Liver (tissue), 3 donors: ENCODE measurements at regions not wholly inside any gene's neighbourhood (a gene's known extent, or its start where the extent isn't known, plus 50 kb on each side); places are given as distances from the start of the nearest gene placed in this dataset.

Experiments
- ATF3 ChIP-seq: IDR thresholded peaks from 2 replicates; pipeline ENCODE4 v1.6.1; 2016; ENCODE audit warnings: antibody characterized with exemption
- EGR1 ChIP-seq, 2 donors: IDR thresholded peaks; 2 replicates each; pipeline ENCODE4 v1.6.1; 2016 to 2018; ENCODE audit warnings: antibody characterized with exemption in 2 of 2, low read depth in 2 of 2
- FOXA1 ChIP-seq: IDR thresholded peaks from 2 replicates; pipeline ENCODE4 v1.6.1; 2016; ENCODE audit warnings: antibody characterized with exemption
- GABPA ChIP-seq, 2 donors: IDR thresholded peaks in 1 of 2; conservative IDR thresholded peaks in 1 of 2; 2 replicates each; pipeline ENCODE4 v1.6.1; 2016; ENCODE audit warnings: antibody characterized with exemption in 2 of 2, mild to moderate bottlenecking in 1 of 2, moderate library complexity in 1 of 2
- HNF4A ChIP-seq, 2 donors: conservative IDR thresholded peaks; 2 replicates each; pipeline ENCODE4 v1.6.1; 2016; ENCODE audit warnings: antibody characterized with exemption in 2 of 2, mild to moderate bottlenecking in 2 of 2
- NR2F2 ChIP-seq: IDR thresholded peaks from 2 replicates; pipeline ENCODE4 v1.6.1; 2016; ENCODE audit warnings: antibody characterized with exemption
- RXRA ChIP-seq, 2 donors: IDR thresholded peaks; 2 replicates each; pipeline ENCODE4 v1.6.1; 2017 to 2018; ENCODE audit warnings: antibody characterized with exemption in 2 of 2, mild to moderate bottlenecking in 1 of 2
- SP1 ChIP-seq: IDR thresholded peaks from 2 replicates; pipeline ENCODE4 v1.6.1; 2018; ENCODE audit warnings: antibody characterized with exemption, mild to moderate bottlenecking
- TAF1 ChIP-seq: conservative IDR thresholded peaks from 2 replicates; pipeline ENCODE4 v1.6.1; 2016; ENCODE audit warnings: antibody characterized with exemption, mild to moderate bottlenecking
- YY1 ChIP-seq: IDR thresholded peaks from 2 replicates; pipeline ENCODE4 v1.6.1; 2016; ENCODE audit warnings: antibody characterized with exemption, mild to moderate bottlenecking
- ZBTB33 ChIP-seq: IDR thresholded peaks from 2 replicates; pipeline ENCODE4 v1.6.1; 2016; ENCODE audit warnings: antibody characterized with exemption
- TF ChIP-seq, protein P1 (sequence below): fragments of 150-350 bp; IDR thresholded peaks from 2 replicates; pipeline ENCODE4 v1.5.1; 2017; ENCODE audit warnings: improper control_type of control experiment, low read depth, low read length; ENCODE audit not compliant: missing input control
- TF ChIP-seq, protein P2 (sequence below): IDR thresholded peaks from 2 replicates; pipeline ENCODE4 v1.6.1; 2016; ENCODE audit warnings: antibody characterized with exemption
- TF ChIP-seq, protein P3 (sequence below): IDR thresholded peaks from 2 replicates; pipeline ENCODE4 v1.6.1; 2016; ENCODE audit warnings: antibody characterized with exemption, mild to moderate bottlenecking
- donor health status: healthy.
- donor health status: healthy.

DNA sequence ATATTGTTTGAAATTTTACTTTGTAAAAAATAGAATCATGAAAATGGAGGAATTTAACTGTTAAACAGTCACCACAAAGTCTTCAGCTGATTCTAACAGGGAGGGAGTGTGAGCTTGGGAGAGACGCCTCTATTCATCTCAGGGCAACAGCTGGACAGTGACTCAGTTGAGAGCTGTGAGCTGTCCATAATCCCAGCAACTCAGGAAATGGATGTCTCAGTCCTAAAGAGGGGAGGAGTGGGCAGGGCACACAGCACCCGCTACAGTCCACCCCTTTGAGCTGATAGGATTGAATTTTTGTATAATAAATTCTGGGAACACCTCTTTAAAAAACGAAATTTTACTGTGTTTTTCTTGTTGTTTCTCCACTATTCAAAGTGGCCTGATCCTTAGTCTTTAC is 255.1 kb upstream of the THUMPD2 start:
- TF ChIP-seq, protein P1, sequence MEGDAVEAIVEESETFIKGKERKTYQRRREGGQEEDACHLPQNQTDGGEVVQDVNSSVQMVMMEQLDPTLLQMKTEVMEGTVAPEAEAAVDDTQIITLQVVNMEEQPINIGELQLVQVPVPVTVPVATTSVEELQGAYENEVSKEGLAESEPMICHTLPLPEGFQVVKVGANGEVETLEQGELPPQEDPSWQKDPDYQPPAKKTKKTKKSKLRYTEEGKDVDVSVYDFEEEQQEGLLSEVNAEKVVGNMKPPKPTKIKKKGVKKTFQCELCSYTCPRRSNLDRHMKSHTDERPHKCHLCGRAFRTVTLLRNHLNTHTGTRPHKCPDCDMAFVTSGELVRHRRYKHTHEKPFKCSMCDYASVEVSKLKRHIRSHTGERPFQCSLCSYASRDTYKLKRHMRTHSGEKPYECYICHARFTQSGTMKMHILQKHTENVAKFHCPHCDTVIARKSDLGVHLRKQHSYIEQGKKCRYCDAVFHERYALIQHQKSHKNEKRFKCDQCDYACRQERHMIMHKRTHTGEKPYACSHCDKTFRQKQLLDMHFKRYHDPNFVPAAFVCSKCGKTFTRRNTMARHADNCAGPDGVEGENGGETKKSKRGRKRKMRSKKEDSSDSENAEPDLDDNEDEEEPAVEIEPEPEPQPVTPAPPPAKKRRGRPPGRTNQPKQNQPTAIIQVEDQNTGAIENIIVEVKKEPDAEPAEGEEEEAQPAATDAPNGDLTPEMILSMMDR, result no peak
- TF ChIP-seq GABPA (IDR thresholded peaks at IDR 0.05 in 1 of 2, conservative IDR thresholded peaks at IDR 0.05 in 1 of 2) (no peak), TAF1 (no peak), ZBTB33 (no peak), FOXA1 (no peak), SP1 (no peak), YY1 (no peak), HNF4A (conservative IDR thresholded peaks at IDR 0.05) (no peak), NR2F2 (no peak), EGR1 (IDR thresholded peaks at IDR 0.05; ENCODE audit: low read depth in 2 of 2) (no peak), ATF3 (no peak), RXRA (IDR thresholded peaks at IDR 0.05) (no peak)
- TF ChIP-seq, protein P2, sequence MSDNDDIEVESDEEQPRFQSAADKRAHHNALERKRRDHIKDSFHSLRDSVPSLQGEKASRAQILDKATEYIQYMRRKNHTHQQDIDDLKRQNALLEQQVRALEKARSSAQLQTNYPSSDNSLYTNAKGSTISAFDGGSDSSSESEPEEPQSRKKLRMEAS, result no peak
- TF ChIP-seq, protein P3, sequence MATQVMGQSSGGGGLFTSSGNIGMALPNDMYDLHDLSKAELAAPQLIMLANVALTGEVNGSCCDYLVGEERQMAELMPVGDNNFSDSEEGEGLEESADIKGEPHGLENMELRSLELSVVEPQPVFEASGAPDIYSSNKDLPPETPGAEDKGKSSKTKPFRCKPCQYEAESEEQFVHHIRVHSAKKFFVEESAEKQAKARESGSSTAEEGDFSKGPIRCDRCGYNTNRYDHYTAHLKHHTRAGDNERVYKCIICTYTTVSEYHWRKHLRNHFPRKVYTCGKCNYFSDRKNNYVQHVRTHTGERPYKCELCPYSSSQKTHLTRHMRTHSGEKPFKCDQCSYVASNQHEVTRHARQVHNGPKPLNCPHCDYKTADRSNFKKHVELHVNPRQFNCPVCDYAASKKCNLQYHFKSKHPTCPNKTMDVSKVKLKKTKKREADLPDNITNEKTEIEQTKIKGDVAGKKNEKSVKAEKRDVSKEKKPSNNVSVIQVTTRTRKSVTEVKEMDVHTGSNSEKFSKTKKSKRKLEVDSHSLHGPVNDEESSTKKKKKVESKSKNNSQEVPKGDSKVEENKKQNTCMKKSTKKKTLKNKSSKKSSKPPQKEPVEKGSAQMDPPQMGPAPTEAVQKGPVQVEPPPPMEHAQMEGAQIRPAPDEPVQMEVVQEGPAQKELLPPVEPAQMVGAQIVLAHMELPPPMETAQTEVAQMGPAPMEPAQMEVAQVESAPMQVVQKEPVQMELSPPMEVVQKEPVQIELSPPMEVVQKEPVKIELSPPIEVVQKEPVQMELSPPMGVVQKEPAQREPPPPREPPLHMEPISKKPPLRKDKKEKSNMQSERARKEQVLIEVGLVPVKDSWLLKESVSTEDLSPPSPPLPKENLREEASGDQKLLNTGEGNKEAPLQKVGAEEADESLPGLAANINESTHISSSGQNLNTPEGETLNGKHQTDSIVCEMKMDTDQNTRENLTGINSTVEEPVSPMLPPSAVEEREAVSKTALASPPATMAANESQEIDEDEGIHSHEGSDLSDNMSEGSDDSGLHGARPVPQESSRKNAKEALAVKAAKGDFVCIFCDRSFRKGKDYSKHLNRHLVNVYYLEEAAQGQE, result no peak
